HFFc6 (cell line): ENCODE measurements at regions not wholly inside any gene's neighbourhood (a gene's known extent, or its start where the extent isn't known, plus 50 kb on each side); places are given as distances from the start of the nearest gene placed in this dataset.
A peak's percentile ranks its signal among the peaks of the same experiment; 100 is the strongest.

Experiments
- DNase-seq: peaks from one replicate; pipeline ENCODE4 v3.0.0-alpha.2; 2018
- H3K27ac Mint-ChIP-seq: 2 replicates; pipeline ENCODE4 v1.8.0; 2020; ENCODE audit warnings: mild to moderate bottlenecking, mixed read lengths
- H3K27me3 Mint-ChIP-seq: 2 replicates; pipeline ENCODE4 v1.8.0; 2021; ENCODE audit warnings: mild to moderate bottlenecking, moderate library complexity, mixed read lengths; ENCODE audit not compliant: insufficient read depth
- H3K36me3 Mint-ChIP-seq: 2 replicates; pipeline ENCODE4 v1.8.0; 2021; ENCODE audit warnings: low read depth, mixed read lengths
- H3K4me1 Mint-ChIP-seq: 2 replicates; pipeline ENCODE4 v1.8.0; 2020; ENCODE audit warnings: low read depth, mixed read lengths
- H3K4me3 Mint-ChIP-seq: 2 replicates; pipeline ENCODE4 v1.8.0; 2020; ENCODE audit warnings: mild to moderate bottlenecking, moderate library complexity, mixed read lengths
- H3K9me3 Mint-ChIP-seq: 2 replicates; pipeline ENCODE4 v1.8.0; 2020; ENCODE audit warnings: mild to moderate bottlenecking, mixed read lengths
- TF ChIP-seq, protein P1 (sequence below): fragments of 200-600 bp; sonication (generic); IDR thresholded peaks from 2 replicates; pipeline ENCODE4 v1.5.0; 2021; ENCODE audit warnings: antibody characterized with exemption, mild to moderate bottlenecking

DNA sequence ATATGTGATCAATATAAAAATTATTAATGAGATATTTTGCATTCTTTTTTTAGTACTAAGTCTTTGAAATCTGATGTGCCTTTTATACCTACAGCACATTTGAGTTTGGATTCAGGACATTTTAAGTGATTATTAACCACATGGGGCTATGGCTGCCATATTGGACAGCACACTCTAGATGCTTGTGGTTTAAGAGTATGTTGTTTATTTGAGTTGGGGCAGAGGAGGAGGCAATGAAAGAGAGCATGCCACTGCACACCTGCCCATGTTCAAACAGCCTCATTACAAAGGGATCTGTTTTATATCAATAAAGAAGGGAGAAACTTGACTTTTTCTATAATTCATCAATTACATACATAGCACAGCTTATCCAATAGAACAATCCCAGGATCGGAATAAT lies 99.4 kb upstream of the EDEM3 start:
- H3K4me1 Mint-ChIP-seq: peaks cover 29% of the 10 kb centered on the region
- H3K36me3 Mint-ChIP-seq: no peaks in the 10 kb centered on the region
- H3K27ac Mint-ChIP-seq: peak overlapping the region; percentile 43; the same call in 1 of the 2 replicates
- no peak for DNase-seq
- TF ChIP-seq, protein P1, sequence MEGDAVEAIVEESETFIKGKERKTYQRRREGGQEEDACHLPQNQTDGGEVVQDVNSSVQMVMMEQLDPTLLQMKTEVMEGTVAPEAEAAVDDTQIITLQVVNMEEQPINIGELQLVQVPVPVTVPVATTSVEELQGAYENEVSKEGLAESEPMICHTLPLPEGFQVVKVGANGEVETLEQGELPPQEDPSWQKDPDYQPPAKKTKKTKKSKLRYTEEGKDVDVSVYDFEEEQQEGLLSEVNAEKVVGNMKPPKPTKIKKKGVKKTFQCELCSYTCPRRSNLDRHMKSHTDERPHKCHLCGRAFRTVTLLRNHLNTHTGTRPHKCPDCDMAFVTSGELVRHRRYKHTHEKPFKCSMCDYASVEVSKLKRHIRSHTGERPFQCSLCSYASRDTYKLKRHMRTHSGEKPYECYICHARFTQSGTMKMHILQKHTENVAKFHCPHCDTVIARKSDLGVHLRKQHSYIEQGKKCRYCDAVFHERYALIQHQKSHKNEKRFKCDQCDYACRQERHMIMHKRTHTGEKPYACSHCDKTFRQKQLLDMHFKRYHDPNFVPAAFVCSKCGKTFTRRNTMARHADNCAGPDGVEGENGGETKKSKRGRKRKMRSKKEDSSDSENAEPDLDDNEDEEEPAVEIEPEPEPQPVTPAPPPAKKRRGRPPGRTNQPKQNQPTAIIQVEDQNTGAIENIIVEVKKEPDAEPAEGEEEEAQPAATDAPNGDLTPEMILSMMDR: no peak
- no peaks in the 10 kb centered on the region for H3K9me3 Mint-ChIP-seq
- peaks cover 2% of the 10 kb centered on the region; the same call in 1 of the 2 replicates for H3K27me3 Mint-ChIP-seq
- H3K4me3 Mint-ChIP-seq: no peak overlapping the region

DNA sequence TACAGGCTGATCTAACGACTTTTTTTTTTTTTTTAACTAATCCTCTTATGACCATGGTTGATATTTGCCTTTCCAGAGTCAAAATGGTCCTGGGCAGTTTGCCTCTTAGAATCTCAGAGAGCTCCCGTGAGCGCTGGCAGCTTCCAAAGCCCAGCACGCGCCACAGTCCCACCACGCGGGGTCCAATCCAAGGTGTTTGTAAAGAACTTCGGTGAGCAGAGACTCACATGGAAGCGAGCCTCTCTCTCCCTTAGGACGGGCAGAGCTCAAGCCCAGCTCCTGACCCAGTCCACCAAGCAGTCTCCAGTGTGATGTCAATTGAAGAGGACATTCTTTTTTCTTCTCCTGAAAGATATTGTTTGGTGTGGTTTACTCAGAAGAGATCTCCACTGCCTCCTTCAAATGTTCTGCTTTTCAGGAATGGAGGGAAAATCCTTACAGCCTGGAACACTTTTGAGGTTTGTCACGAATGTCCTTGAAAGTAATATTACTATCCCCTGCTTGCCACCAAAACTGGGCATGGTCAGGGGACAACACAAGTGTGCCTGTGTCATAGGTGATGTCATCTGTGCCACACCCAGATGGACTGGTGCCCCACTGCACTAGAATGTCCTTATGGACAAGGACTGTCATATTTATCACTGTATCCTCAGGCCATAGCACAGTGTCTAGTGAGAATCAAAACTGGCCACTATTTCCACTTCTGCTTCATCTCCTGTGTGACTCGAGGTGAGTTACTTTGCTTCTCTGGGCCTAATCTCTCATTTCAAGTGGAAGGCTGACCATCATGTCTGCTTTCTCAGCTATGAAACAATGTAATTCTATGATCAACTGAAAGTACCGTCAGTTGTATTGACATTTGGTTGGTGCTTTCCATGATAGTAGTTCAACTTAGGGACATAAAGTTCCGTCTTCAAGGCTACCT lies 97.4 kb upstream of the EDEM3 start:
- H3K27me3 Mint-ChIP-seq: peaks cover 2% of the 10 kb centered on the region; the same call in 1 of the 2 replicates

DNA sequence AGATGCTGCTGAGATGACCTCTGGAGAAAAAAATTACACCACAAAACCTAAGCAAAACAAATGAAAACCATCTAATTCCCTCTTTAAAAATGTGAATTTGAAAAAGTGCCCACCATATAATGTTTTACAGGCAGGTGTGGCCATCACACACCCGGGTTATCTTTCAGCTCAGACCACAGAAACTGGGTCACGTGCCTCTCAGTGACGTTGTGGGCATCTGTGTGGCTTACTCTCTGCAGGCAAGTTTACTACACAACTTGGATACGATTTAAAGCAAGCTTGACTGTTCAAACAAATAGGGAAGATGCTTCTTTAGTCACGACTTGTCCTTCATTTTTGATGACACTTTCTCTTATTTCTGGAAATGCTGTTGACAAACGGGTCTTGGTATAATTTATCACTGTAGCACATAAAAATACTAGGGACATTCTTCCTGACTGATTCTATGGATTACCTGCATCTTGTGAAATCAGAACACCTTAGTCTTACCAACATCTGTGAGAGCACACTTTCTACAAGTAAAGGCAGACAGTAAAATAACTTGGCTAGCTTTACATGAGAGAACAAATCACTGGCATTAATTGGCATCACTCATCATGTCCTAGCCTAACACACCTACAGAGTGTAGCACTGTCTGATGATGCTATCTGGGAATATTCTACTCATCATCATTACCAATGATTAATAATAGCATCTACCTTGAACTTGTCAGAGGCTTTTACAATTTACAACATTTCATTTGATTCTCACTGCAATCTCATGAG lies 89.3 kb upstream of the EDEM3 start:
- TF ChIP-seq, protein P1: no peak
- H3K27ac Mint-ChIP-seq: no peak overlapping the region
- H3K4me3 Mint-ChIP-seq: no peak overlapping the region
- H3K9me3 Mint-ChIP-seq: no peaks in the 10 kb centered on the region
- peaks cover 2% of the 10 kb centered on the region; the same call in 1 of the 2 replicates for H3K27me3 Mint-ChIP-seq
- peaks cover 2% of the 10 kb centered on the region for H3K4me1 Mint-ChIP-seq
- DNase-seq: no peak
- no peaks in the 10 kb centered on the region for H3K36me3 Mint-ChIP-seq

More for the DNA sequence above, 97.4 kb upstream of the EDEM3 start:
- no peak for DNase-seq
- Mint-ChIP-seq H3K27ac (no peak overlapping the region), H3K36me3 (no peaks in the 10 kb centered on the region), H3K4me3 (no peak overlapping the region), H3K9me3 (no peaks in the 10 kb centered on the region), H3K4me1 (peaks cover 29% of the 10 kb centered on the region)
- TF ChIP-seq, protein P1: no peak

DNA sequence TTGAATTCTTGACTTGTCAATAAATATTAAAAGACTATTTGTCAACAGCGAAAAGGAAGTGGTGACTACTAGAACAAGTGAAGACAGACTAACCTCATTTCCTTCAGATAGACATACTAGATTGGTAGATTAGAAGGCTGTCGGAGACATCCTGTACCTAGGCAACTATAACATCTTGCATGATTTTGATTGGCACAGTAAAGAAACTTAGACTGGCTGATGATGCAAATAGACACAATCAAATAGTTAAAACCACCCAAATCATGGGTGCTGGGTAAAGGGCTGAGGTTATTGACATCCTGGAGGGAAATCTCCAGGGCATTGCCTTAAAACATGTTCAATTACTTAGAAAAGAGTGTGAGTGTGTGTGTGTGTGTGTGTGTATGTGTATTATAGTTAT lies 85.9 kb upstream of the EDEM3 start:
- Mint-ChIP-seq H3K36me3 (peaks cover 7% of the 10 kb centered on the region), H3K9me3 (no peaks in the 10 kb centered on the region), H3K27ac (no peak overlapping the region), H3K4me3 (no peak overlapping the region), H3K4me1 (peaks cover 31% of the 10 kb centered on the region), H3K27me3 (peaks cover 2% of the 10 kb centered on the region; the same call in 1 of the 2 replicates)
- DNase-seq: no peak
- TF ChIP-seq, protein P1: no peak

DNA sequence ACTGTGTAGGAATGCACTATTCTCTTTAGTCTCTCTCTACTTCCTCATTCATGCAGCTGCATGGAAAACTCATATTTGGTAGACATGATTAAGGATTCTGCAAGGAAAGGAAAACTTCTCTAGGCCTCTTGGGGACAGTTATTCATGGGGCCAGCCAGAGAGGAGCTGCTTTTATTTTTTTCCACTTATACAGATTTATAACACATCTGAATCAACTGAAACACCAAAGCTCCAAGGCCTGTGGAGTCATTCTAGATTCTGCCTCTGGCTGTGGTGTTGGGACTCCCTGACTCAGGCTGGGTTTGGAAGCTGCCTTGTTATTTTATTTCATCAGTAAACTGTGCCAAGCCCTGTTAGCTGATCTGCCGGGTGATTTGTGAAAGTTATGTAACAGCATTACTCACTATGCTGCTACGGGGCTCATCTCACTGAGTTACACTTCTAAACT lies 83.9 kb upstream of the EDEM3 start:
- Mint-ChIP-seq H3K27ac (peak overlapping the region; percentile 88), H3K4me3 (peak overlapping the region; percentile 23; the same call in 1 of the 2 replicates), H3K36me3 (peaks cover 20% of the 10 kb centered on the region), H3K27me3 (peaks cover 2% of the 10 kb centered on the region; the same call in 1 of the 2 replicates), H3K4me1 (peaks cover 31% of the 10 kb centered on the region), H3K9me3 (peaks cover 10% of the 10 kb centered on the region; the same call in 1 of the 2 replicates)
- DNase-seq: peak; percentile 97
- TF ChIP-seq, protein P1: no peak
